Activated CD8-positive, alpha-beta memory T cell treated with anti-CD3 and anti-CD28 coated beads, Interleukin-2, amount 50 U/mL, for 4 hours (primary cell): ENCODE measurements at regions not wholly inside any gene's neighbourhood (a gene's known extent, or its start where the extent isn't known, plus 50 kb on each side); places are given as distances from the start of the nearest gene placed in this dataset.
"Not testable (repeated sequence)": the region's sequence is repeated elsewhere in the genome, so short reads cannot be mapped to it uniquely, and the experiment has no call there.

Experiments
- DNase-seq: peaks from one replicate; pipeline ENCODE4 v3.0.0-alpha.2; 2020

DNA sequence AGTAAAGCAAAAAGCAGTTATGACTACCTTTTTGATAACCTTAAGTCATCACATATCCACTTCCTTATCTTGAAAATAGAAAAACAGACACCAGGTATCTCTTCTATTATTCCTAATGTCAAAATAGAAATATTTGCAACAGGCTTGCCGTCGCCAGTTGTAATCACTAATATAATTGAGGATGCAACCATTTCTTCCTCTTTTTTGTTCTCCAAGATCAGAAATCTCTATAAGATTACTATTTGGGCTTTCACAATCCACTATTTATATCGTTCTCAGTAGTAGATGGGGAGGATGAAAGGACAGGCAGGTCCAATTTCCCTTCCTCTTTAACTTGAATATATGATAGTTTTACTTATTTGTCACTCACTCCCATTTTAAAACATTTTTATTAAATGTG, 130.2 kb upstream of the HMGA2 start:
- DNase-seq: no peak

DNA sequence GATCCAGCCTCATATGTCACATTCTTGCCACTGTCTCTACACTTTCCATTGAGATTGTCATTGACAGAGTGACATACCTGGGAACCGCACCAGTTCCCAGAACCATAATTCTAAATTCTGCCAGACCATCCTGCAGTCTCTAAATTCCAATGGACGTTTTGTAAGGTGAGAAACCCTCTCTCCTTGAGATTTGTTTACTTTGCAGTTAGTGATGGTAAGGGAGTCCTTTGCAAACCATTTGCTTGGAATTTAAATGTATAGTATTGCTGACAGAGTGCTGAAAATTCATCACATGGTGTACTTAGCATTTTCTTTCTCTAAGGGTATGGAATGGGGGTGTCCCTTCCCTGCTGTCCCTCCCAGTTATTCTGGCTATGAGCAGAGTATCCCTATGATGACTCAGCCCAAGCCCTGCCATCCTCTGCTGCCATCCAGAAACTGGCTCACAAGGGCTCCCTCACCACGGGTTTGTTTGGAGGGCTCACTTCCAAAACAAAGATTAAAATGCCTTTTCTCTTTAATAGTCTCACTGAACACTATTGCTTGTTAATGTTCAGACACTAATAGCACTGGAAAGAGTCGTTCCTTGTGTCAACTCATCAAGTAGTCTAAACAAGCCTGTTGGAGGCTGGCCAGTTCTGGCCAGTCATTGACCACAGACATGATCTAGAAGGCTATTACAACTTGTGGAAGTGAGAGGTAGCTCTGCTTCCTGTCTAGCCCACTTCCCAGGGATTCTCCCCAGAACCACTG, 129.0 kb upstream of the HMGA2 start:
- no peak for DNase-seq

DNA sequence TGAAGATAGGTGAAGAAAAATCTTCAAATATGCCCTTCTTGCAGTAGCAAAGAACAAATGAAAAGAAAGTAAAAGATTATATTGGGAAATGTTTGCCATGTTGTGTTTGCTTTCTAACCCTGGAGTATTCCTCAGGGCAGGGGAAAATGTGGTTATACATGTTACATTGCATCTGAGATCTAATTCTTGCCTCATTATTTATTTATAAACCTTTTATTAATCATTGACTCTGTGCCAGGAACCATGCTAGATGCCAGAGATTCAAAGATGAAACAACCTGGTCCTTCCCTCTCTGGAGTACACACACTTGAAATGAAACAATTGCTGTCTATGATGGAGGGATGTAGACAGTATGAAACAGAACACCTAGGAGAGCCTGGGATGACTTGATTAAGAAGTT, 128.1 kb upstream of the HMGA2 start:
- no peak for DNase-seq

DNA sequence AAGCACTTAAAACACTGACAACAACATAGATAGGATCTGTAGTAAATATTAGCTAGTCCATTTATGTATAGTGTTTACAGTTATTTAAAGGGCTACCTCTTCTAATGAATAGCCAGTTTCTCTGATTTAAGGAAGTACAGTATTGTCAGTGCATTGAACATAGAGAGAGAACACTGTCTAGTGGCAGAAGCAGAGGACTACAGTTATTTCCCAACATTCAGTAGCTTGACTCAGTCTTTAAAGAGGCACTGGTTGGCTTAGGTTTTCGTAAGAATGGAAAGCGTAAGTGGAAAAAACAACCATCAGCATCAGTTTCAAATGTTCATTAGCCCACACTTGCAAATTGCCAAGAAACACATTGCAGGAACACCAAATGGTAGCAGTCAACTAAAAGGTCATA, 125.0 kb upstream of the HMGA2 start:
- DNase-seq: no peak

- no peak for DNase-seq
Observed at GRCh38 chr12:65703176-65703575, 121.1 kb upstream of the HMGA2 start.

DNA sequence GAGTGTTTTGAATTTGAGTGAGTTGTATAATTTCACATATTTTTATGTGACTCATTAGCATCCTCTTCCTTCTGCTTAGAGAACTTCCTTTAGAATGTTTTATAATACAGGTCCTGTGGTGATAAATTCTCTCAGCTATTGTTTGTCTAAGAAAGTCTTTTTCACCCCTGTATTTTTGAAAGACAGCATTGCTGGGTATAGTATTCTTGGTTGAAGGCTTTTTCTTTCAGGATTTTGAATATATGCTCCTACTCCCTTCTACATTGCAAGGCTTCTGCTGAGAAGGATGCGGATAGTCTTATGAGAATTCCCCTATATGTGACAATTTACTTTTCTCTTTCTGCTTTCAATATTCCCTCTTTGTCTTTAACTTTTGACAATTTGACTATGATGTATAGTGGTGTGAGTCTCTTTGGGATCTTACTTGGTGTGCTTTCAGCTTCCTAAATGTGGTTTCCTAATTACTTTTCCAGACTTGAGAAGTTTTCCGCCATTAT, 118.9 kb upstream of the HMGA2 start:
- DNase-seq: no peak

DNA sequence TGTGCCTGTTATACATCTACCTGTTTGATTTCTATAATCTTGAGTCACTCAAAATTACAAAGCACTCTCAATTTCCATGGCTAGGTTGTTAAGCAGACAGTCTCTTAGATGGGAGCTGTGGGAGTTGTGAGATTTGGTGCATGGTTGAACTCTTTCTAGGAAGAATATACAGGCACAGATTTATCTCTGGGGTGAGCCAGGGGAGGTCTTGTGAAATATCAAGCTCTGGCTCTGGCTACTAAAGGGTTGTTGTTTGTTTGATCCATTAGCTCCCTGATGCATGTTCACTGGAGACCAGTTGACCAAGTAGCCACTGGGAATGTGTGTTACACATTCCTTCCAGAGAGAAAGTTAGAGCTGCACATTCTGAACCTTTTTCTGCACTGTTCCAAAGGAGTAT, 117.2 kb upstream of the HMGA2 start:
- no peak for DNase-seq

DNA sequence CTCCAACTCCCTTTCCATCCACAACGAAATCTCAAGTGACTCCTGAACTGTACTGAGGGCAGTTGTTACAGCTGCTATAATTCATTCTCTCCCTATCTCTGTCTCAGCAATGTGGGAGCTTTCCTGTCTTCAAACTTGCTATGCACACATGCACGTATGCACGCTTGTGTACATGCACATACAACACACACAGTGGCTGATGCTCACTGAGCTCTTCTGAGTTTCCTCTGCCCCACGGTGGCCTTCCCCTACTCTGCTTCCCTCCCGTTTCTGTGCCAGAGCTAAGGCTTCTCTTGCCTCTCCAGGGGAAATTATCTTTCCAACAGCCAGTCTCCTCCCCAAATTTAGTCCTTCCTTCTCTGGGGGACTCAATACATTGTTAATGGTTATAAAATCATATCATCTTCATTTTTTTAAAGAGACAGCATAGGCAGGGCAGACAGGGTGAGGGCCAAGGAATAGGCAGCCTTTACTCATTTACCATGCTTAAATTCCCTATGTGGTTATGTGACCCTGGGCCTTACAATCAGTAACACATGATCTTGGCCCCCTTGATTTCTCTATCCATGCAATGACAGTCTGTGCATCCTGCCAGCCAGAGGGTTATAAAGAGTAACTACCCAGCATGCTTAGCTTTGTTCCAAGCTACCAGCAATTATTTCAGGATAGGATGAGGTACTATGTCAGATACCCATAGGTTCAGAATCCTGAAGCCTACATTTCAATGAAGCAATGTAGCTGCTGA, 111.9 kb upstream of the HMGA2 start:
- no peak for DNase-seq

- no peak for DNase-seq
Observed at GRCh38 chr12:65715961-65716360, 108.3 kb upstream of the HMGA2 start.

- no peak for DNase-seq
Observed at GRCh38 chr12:65720136-65721130, 103.8 kb upstream of the HMGA2 start.

GRCh38 chr12:65721541-65722190, 102.6 kb upstream of the HMGA2 start:
- DNase-seq: no peak

- no peak for DNase-seq
Observed at GRCh38 chr12:65725376-65725775, 98.9 kb upstream of the HMGA2 start.

GRCh38 chr12:65728455-65728847, 95.8 kb upstream of the HMGA2 start:
- no peak for DNase-seq

- no peak for DNase-seq
Observed at GRCh38 chr12:65728848-65729793, 95.2 kb upstream of the HMGA2 start.

- DNase-seq: no peak
Observed at GRCh38 chr12:65731771-65732170, 92.5 kb upstream of the HMGA2 start.

GRCh38 chr12:65733643-65734042, 90.6 kb upstream of the HMGA2 start:
- not testable (repeated sequence) for DNase-seq

GRCh38 chr12:65734226-65734625, 90.1 kb upstream of the HMGA2 start:
- no peak for DNase-seq

DNA sequence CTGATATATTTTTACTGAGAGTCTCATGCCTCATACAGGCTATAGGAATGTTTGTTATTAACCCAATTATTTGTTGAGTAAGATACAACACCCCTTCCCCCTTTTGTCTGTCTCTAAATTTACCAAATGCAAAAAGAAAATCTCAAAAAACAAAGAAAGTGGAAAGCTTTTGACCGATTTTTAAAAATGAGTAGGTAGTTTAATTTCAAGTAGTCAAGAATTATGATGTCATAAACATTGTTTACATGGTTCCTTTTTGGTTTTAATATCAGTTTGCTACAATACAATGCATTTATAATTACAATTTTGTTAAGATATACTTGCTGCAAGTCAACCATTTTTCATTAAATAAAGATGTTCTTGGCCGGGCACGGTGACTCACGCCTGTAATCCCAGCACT, 84.7 kb upstream of the HMGA2 start:
- no peak for DNase-seq

DNA sequence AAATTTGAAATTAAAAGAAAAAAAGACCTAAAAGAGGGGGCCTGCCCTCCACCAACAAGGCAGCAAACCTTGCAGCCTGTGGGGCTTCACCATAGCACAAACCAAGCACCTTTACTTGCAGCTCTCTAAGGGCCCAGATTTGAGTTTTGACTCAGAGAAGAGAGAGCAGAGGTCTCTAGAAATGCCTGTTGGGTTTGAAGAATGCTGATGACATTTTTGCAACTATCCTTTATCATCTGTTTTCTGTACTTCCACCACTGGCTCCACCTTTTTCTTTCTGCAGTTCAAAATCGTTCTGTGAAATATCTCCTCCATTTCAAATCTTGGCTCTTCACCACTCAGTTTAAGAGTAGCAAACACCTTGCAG, 83.8 kb upstream of the HMGA2 start:
- DNase-seq: no peak

GRCh38 chr12:65740873-65741600, 83.2 kb upstream of the HMGA2 start:
- peak; percentile 61 for DNase-seq

DNA sequence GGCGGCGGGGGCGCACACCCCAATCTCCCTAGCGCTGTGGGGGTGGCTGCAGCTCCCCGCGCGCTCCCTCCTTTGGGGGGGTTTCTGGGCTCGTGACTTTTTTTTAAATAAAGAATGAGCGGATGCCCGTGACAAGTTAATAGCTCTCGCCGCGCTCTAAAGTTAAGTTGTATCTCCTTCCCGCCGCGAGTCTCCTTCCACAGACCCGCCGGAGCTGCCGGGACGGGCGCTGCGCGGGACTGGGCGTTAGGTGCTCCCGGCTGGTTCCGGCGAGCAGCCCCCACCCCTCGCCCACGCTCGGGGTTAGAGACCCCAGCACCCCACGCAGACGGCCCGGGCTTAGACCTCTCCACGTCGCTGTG, 82.6 kb upstream of the HMGA2 start:
- no peak for DNase-seq
